Limb (tissue), 2 donors: ENCODE measurements at regions not wholly inside any gene's neighbourhood (a gene's known extent, or its start where the extent isn't known, plus 50 kb on each side); places are given as distances from the start of the nearest gene placed in this dataset.
"Not testable (repeated sequence)": the region's sequence is repeated elsewhere in the genome, so short reads cannot be mapped to it uniquely, and the experiment has no call there.

Experiments used
- DNase-seq, 2 donors: peaks; one replicate each; pipeline ENCODE4 v3.0.0-alpha.2; 2016; ENCODE audit errors: extremely low spot score in 2 of 2

- no peak for DNase-seq
These were observed 86.5 kb upstream of the ARRDC3 start for GRCh38 chr5:91469517-91470165.

DNA sequence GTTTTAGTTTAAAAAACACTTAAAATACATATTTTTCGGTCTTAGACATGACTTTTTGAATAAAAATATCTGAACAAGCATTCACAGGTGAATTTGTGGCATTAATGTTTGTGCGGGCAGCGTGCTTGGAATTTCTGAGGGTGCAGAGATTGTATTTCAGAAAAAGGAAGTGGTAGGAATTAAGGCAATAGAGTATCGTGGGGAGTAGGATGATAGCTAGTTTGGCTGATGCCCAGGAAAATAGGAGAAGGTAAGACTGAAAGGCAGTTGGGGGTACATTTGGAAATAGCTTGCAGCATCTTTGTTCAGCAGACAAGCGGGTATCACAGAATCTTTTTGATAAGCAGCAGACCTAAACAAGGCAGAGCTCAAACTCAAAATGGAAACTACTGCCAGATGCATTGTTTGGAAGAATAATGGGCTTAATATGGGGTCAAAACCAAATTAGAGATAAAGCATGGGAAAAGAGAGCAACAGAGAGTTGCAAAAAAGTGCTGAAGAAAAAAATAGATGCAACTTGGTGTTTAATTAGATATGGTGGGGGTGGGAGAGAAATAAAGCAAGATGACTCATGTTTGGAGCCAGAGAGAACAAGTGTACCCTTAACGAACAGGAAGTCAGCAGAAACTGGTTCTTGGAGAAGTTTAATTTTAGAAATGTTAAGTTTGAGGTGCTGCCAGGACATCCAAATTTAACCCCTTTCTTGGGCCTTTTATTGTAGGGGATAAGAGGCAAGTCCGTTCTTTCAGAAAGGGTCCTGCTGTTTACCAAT, 85.7 kb upstream of the ARRDC3 start:
- no peak for DNase-seq

GRCh38 chr5:91464886-91465646, 81.9 kb upstream of the ARRDC3 start:
- no peak for DNase-seq

DNA sequence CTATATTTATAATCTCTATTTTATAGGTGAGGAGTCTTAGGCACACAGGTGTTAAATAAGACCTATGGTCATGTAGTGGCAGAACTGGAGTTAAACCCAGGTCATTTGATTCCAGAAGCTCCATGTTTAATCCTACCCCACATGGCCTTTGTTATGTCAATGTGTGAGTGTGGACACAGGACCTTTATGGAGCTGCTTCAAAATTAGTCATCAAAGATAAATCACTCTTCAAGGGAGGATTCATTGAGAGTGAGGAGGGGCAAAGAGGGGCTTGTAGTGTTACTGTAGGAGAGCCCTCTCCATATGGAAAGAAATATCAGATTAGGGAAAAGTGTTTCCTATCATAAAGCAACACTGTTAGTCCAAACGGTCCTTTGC, 74.6 kb upstream of the ARRDC3 start:
- DNase-seq, result no peak

- no peak for DNase-seq
These were observed 74.0 kb upstream of the ARRDC3 start for GRCh38 chr5:91456928-91457680.

- DNase-seq, result no peak
These were observed 66.0 kb upstream of the ARRDC3 start for GRCh38 chr5:91449083-91449482.

DNA sequence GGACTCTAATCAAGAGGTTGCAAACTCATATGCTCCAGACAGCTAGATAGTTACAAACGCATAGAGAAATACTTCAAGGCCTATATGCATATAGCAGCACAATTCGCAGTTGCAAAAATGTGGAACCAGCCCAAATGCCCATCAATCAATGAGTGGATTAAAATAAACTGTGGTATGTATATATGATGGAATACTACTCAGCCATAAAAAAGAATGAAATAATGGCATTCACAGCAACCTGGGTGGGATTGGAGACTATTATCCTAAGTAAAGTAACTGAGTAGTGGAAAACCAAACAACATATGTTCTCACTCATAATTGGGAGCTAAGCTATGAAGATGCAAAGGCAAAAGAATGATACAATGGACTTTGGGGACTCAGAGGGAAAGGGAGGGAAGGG, 65.0 kb upstream of the ARRDC3 start:
- not testable (repeated sequence) for DNase-seq

DNA sequence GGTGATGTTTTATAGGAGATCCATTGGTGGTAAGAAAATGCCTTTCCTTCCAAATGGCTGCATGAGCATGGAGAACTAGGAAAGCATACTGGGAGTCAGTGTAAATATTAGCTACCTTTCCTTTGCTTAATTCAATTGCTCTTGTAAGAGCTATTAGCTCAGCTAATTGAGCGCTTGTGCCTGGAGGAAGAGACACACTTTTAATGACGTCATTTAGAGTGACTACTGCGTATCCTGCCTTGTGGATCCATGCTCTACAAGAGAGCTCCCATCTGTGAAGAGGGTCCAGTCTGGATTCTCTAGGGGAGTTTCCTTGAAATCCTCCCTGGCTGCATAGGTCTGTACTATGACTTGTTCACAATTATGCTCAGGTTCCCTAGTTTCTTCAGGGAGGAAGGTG, 63.8 kb upstream of the ARRDC3 start:
- DNase-seq, result not testable (repeated sequence)

DNA sequence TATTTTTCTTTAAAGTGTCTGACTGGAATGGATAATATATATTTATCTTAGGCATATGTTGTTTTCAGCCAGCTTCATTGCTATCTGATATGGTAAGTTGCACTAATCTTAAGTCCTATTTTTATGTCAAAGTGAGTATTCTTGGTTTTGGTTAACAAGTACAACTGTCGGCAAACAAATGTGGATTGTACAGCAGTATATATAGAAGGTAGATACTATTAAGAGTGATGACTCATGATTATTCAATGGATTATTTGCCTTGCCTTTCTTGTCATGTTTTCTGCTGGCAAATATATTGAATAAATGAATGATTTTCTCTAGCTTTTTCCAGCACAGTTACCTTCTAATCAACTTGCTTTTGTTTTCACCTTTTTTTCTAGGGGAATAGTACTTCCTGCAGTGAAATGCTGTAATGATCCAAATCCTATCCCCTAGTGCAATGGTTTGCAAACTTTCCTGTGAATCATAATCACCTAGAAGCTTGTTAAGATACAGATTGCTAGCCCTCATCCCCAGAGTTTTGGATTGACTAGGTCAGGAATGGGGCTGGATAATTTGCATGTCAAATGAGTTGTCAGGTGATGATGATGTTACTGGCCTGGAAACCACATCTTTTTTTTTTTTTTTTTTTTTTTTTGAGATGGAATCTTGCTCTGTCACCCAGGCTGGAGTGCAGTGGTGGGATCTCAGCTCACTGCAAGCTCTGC, 60.8 kb upstream of the ARRDC3 start:
- no peak for DNase-seq

- no peak for DNase-seq
These were observed 59.9 kb upstream of the ARRDC3 start for GRCh38 chr5:91443023-91443422.

GRCh38 chr5:91441082-91441481, 58.0 kb upstream of the ARRDC3 start:
- DNase-seq, result no peak

DNA sequence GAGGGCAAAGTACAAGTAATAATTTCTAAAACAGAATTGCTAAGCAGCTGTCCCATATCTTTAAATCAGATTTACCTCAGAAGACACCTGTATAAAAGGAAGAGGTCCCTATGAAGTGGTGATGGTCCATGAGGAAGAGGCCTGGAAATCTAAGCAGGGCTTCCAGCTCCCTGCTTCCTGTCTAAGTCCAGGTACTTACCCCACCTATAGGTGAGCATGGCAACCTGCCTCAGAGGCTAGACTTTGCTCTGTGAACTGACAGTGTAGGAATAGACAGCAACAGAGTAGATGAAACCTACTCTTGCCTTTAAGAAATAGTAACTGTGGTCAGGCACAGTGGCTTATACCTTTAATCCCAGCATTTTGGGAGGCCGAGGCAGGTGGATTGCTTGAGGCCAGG, 55.8 kb upstream of the ARRDC3 start:
- DNase-seq, result no peak

GRCh38 chr5:91436241-91436640, 53.1 kb upstream of the ARRDC3 start:
- DNase-seq, result no peak

DNA sequence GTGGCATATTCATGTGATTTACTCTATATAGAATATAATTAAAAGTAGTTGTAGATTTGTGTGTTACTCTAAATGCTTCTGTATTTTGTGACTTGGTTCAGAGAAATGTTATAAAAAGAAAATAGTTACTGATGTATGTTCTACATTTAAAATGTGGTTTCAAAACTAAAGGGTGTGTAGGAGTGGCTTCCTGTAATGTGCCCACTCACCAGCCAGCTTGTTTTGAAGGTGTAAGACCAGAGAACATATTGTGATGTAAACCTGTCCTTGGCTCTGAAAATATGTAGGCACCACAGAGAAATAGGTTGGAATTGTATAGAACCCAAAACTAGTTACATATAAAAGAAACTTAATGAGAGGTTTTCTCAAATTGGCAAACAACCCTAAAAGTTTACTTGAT, 51.2 kb upstream of the ARRDC3 start:
- no peak for DNase-seq

GRCh38 chr5:91433861-91434260, 50.7 kb upstream of the ARRDC3 start:
- DNase-seq, result no peak
